ENCODE measurements at regions not wholly inside any gene's neighbourhood (a gene's known extent, or its start where the extent isn't known, plus 50 kb on each side); places are given as distances from the start of the nearest gene placed in this dataset.
"Not testable (repeated sequence)": the region's sequence is repeated elsewhere in the genome, so short reads cannot be mapped to it uniquely, and the experiment has no call there.

GRCh38 chr5:90251447-90251846 lies 158.1 kb downstream of the CETN3 start:
- TF ChIP-seq ARNTL (CRISPR knock-in tag; IDR thresholded peaks at IDR 0.05; ENCODE audit: borderline replicate concordance, low read depth) (no peak), ZNF70 (CRISPR knock-in tag; IDR thresholded peaks at IDR 0.05) (no peak), CSRNP3 (CRISPR knock-in tag; IDR thresholded peaks at IDR 0.05) (no peak), CSDC2 (CRISPR knock-in tag; IDR thresholded peaks at IDR 0.05) (no peak), ZFP30 (CRISPR knock-in tag; IDR thresholded peaks at IDR 0.05) (no peak), RARB (CRISPR knock-in tag; IDR thresholded peaks at IDR 0.05) (no peak), PPARA (CRISPR knock-in tag; IDR thresholded peaks at IDR 0.05; ENCODE audit: borderline replicate concordance) (no peak), OSR1 (CRISPR knock-in tag; IDR thresholded peaks at IDR 0.05) (no peak), TOX (CRISPR knock-in tag; IDR thresholded peaks at IDR 0.05; ENCODE audit: borderline replicate concordance) (no peak), POU6F1 (CRISPR knock-in tag; IDR thresholded peaks at IDR 0.05; ENCODE audit: borderline replicate concordance, low read depth) (no peak), TSHZ2 (CRISPR knock-in tag; IDR thresholded peaks at IDR 0.05) (no peak), ZFP3 (CRISPR knock-in tag; IDR thresholded peaks at IDR 0.05) (no peak), BACH2 (CRISPR knock-in tag; IDR thresholded peaks at IDR 0.05; ENCODE audit: borderline replicate concordance) (no peak), ZC3H10 (CRISPR knock-in tag; IDR thresholded peaks at IDR 0.05) (no peak), SNAI2 (CRISPR knock-in tag; IDR thresholded peaks at IDR 0.05) (no peak), ZNF8 (CRISPR knock-in tag; IDR thresholded peaks at IDR 0.05) (no peak)
- ATAC-seq, result no peak

GRCh38 chr5:90248640-90249039 lies 160.9 kb downstream of the CETN3 start:
- no peak for ATAC-seq
- no peak for TF ChIP-seq PPARA (CRISPR knock-in tag; IDR thresholded peaks at IDR 0.05; ENCODE audit: borderline replicate concordance)
- TF ChIP-seq BACH2 (CRISPR knock-in tag; IDR thresholded peaks at IDR 0.05; ENCODE audit: borderline replicate concordance), result no peak
- TF ChIP-seq OSR1 (CRISPR knock-in tag; IDR thresholded peaks at IDR 0.05), result no peak
- no peak for TF ChIP-seq PATZ1 (CRISPR knock-in tag; IDR thresholded peaks at IDR 0.05; ENCODE audit: borderline replicate concordance)
- no peak for TF ChIP-seq TOX (CRISPR knock-in tag; IDR thresholded peaks at IDR 0.05; ENCODE audit: borderline replicate concordance)
- no peak for TF ChIP-seq ZFP3 (CRISPR knock-in tag; IDR thresholded peaks at IDR 0.05)
- TF ChIP-seq ARNTL (CRISPR knock-in tag; IDR thresholded peaks at IDR 0.05; ENCODE audit: borderline replicate concordance, low read depth), result no peak
- TF ChIP-seq ZFP30 (CRISPR knock-in tag; IDR thresholded peaks at IDR 0.05), result no peak
- TF ChIP-seq ISL1 (CRISPR knock-in tag; IDR thresholded peaks at IDR 0.05), result no peak
- no peak for TF ChIP-seq CSRNP3 (CRISPR knock-in tag; IDR thresholded peaks at IDR 0.05)
- TF ChIP-seq ZNF8 (CRISPR knock-in tag; IDR thresholded peaks at IDR 0.05), result no peak
- TF ChIP-seq TCF4 (CRISPR knock-in tag; IDR thresholded peaks at IDR 0.05; ENCODE audit: borderline replicate concordance), result no peak
- TF ChIP-seq CREB5 (CRISPR knock-in tag; IDR thresholded peaks at IDR 0.05; ENCODE audit: low read depth), result no peak
- no peak for TF ChIP-seq SNAI2 (CRISPR knock-in tag; IDR thresholded peaks at IDR 0.05)
- TF ChIP-seq GLIS3 (CRISPR knock-in tag; IDR thresholded peaks at IDR 0.05), result no peak
- no peak for TF ChIP-seq ZC3H10 (CRISPR knock-in tag; IDR thresholded peaks at IDR 0.05)
- TF ChIP-seq TSHZ2 (CRISPR knock-in tag; IDR thresholded peaks at IDR 0.05), result no peak
- TF ChIP-seq ESRRG (CRISPR knock-in tag; IDR thresholded peaks at IDR 0.05), result no peak

GRCh38 chr5:90243848-90244247 lies 165.7 kb downstream of the CETN3 start:
- not testable (repeated sequence) for ATAC-seq
